HG02885 (cell line): ENCODE measurements at regions not wholly inside any gene's neighbourhood (a gene's known extent, or its start where the extent isn't known, plus 50 kb on each side); places are given as distances from the start of the nearest gene placed in this dataset.

Experiments used
- ATAC-seq: cut with Tn5 transposase; IDR thresholded peaks from one replicate; pipeline ENCODE4 v1.9.1; 2021; ENCODE audit warnings: mild to moderate bottlenecking; ENCODE audit not compliant: unreplicated experiment, poor library complexity

DNA sequence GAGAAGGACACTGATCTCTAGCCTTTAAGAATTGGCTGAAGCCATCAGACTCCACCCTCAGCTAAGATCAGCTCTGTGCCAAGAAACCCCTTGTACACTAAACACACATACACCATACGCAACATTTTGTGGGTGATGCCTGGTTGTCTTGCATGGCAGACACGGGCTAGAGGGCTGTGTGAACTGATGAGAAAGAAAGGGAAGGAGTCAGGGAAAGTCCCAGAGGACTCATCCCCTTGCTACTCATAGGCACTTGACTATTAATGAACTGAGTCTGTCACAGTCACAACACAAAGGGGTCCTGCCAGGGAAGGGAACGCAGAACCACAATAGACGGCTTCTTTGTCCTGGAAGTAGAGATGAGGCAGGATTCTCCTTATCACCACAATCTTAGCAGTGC lies 80.8 kb downstream of the EMP1 start:
- ATAC-seq: no peak

GRCh38 chr12:13275241-13276085 lies 78.9 kb downstream of the EMP1 start:
- no peak for ATAC-seq

DNA sequence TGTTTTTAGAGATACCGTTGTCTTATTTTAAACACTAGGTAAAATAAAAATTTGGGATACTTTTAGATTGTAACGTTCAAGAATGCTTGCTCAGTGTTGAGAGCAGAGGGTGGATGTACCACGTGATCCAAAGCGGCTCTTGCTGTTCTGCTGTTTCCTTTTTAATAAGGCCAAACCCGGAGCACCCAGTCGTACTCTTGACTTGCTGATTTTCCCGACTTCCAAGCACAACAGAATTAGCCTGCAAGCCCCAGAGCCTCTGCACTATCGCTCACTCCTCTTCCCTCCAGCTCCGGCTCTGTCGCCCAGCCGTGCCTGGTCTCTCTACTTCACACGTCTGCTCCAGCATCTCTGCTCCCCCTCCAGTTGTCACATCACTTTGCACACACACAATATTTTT lies 77.3 kb downstream of the EMP1 start:
- no peak for ATAC-seq

DNA sequence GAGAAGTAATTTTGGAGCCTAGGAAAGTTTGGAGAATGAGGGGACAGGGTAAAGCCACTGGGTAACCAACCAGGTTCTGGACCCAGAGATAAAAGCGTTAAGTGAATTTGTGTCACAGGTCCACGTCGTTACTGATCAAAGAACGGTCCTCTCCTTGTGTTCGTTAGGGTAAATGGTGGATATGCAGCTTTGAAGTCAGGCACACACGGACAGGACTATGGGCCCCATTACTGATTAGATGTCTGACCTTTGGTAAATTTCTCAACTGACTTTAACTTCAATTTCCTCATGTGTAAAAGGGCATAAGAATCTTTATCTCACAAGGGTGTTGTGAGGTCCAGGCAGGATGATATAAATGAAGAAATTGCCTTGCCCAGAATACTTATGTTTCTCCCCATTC lies 76.6 kb downstream of the EMP1 start:
- no peak for ATAC-seq

DNA sequence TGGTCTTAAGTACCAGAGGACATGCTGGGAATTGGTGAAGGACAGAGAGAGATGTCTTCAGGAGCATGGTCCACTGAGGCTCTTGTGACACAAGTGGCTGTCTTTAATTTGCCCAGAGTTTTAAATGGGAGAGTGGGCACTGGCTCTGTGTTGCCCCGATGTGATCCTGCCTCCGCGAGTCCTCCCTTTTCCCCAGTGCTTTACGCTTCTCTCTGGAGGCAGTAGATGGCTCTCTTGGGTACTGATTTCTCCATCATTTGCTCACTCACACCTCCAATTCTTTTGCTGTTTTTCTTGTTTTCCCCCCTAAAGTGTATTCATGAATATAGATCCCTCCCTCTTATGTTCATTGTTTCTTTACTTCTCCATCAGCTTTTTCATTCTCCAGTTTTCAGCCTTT lies 74.3 kb downstream of the EMP1 start:
- no peak for ATAC-seq
